ENCODE measurements at regions not wholly inside any gene's neighbourhood (a gene's known extent, or its start where the extent isn't known, plus 50 kb on each side); places are given as distances from the start of the nearest gene placed in this dataset.
A peak's percentile ranks its signal among the peaks of the same experiment; 100 is the strongest.

DNA sequence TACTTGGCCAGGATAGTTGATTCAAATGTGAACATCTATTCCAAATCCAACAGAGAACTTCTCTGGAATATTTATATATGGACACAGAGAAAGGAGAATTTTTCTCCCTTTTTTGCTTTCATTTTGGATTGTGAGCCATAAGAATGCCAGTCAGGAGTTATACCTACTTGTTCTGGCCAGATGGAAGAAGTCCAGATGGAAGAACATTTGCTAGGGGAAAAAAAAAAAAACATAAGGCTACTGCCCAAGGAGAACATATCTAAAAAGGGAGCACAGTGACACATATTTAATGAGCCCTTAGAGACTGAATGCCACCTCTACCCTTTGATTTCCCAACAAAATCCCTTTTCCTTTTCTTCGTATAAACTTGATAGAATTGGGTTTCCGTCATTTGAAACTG is 61.7 kb upstream of the PPP2R2B start:
- no peak for DNase-seq

DNA sequence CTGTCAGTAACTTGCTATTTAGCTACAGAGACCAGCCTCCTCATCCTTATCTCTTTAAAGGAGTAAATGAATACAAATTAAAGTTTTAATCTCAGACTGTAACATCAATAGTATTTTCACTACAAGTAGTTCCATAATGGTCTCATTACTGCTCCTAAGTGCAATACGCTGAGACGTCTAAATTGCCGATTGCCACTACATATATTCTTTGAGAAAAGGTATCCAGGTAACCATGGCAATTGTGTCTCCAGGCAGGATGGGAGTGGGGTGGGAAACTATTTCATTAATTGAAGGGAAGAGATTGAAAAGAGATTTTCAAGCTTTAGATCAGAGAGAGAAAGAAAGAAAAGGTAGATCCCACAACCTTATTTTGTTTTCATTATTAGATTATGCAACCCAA is 65.5 kb upstream of the PPP2R2B start:
- no peak for DNase-seq

DNA sequence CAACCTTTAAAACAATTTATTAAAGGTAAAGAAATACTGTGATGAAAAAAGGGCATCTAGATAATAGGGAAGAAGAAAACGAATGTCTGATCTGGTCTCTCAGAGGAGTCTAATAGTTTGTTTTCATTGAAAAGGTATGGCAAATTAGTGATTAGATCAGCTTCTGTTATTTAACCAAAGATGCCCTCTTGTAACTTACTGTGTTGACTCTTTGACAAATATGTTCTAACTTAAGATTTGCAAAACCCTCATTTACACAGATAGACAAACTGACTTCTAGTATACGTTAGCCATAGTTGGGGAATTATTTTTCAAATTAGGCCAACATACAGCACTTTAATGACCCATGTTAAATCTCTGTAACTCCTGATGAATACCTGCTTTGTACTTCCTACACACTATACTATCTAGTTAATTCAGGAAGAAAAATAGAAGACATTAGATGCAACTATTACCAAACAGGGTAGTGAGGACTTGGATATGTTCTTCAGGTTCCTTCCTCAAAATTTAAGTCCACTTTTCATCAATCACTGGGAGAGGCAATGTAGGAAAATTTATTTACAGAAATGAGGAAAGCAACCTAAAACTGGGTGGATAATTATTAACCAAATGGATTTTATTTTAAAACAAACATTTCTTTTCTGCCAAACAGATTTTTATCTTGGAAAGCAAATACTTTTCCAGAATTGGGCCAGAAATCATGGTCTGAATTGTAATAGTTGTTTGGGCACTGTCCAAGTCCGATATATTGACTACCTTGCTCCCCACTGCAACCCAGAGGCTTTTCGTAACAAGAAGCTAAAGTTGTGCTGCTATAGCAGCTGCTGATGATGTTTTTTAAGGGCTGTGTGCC is 66.4 kb upstream of the PPP2R2B start:
- DNase-seq = no peak

DNA sequence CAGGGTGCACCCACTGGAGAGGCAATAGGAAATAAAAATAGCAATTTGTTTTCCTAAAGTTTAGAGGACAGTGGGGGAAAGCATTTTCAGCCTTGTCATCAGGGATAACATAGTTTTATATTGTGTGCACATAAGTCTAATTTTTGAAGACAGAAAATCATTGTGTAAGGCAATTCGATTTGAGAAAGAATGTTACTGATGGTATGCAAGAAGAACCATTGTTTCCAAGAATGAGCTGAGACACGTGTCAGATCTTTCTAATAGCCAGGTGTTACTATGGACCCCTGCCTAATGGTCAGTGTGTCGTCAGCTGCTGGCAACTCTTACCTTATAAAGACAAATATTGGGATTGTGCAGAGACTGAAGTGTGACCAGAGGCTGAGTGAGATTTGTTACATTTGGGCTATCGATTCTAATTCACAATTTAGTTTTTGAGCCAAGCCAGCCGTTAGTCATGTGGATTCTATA is 67.1 kb upstream of the PPP2R2B start:
- no peak for DNase-seq

DNA sequence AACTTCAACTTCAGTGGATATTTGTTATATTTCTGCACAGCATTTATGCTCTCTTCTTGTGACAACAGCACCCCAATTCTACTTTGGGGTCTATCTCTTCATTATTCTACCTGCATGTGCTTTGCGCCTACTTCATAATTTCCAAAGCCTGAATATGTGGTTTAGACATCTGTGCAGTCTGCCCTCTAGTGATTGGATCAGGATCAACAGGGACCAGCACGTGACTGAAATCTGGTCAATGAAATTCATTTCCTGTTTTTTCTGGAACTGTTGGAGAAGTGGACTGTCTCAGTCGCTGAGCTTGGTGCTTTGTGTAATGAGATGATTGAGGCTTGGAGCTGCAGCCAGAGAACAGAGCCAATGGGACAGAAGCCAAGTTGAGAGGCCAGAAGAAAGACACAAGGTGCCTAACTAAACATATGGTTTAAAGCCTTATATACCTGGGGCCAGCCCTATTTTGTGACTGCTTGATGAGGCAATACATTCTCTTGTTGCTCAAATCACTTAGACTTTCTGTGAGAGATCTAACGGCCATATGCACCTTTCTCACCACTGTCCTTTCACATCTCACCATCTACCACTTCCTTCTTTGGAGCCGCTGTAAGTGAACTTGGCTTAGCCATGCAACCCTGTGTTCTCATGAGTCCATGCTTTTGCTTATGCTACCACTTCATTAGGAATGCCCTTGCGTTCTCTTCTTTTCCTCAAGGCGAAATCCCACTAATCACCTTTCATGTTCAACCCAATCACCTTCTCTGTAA is 68.8 kb upstream of the PPP2R2B start:
- no peak for DNase-seq

DNA sequence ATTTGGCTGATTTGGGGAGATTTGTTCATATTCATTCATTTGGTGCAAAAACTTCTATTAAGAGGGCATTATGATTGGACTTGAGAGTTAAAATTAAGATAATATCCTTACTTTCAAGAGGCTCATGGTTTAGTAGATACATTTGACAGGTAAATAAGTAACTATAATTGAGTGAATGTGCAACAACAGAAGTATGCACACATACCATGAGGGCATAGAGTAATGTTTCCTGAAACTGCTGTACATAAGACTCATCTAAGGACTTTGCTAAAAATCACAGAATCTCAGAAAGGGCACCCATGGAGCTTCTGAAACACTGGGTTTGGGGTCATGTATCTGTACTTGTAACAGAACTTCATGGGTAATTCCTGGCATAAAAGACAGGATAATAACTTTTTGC is 70.1 kb upstream of the PPP2R2B start:
- no peak for DNase-seq

DNA sequence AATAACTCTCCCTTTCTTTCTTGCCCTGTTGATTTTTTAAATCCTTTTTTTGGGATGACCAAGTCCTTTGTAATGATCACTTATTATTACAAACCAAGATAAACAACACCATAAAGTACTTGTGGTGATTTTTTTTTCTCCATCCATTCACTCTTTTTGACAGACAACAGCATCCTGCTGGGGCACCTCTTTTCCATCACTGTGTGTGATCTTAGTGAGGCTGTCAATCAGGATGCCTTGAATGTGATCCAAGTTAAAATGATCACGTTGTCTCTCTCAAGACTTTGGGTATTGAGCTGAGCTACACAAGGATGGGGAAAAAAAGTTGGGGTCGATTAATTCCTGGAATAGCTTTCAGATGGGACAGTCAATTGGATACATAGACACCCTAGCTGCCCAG is 73.6 kb upstream of the PPP2R2B start:
- DNase-seq = no peak

DNA sequence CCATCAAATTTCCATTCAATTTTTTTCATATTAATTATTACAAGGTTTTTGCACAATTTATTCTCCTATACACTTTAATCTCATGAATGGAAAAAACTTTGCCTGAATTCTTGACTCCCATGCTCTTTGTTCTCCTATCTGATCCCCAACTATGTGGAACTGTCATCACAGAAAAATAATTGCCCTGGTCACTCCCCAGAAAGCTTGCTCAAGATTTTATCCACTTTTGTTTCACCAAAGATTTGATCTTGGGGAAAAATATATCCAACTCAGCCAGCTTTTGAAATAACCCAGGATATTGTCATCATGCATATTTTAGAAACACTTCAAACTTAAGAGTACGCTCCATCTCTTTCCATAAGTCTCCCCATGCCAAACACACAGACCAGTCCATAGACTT is 77.7 kb upstream of the PPP2R2B start:
- DNase-seq = no peak

DNA sequence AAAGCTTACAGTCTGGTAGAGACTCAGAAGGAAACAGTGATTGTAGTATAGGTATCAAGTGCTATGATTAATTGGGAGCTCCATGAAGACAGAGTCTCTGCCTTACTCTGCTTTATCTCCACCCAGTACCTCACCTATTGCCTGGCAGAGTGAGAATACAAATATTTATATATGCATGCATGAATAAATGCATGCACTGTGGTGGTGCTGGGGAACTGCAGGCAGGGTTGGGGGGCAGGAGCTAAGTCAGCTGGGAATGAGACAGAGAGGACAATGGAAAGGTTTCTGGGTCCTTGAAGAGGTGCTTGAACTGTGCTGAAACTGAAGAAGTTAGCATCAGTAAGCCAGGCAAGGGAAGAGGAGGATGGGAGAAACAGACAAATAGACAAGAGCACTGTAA is 80.8 kb upstream of the PPP2R2B start:
- no peak for DNase-seq

DNA sequence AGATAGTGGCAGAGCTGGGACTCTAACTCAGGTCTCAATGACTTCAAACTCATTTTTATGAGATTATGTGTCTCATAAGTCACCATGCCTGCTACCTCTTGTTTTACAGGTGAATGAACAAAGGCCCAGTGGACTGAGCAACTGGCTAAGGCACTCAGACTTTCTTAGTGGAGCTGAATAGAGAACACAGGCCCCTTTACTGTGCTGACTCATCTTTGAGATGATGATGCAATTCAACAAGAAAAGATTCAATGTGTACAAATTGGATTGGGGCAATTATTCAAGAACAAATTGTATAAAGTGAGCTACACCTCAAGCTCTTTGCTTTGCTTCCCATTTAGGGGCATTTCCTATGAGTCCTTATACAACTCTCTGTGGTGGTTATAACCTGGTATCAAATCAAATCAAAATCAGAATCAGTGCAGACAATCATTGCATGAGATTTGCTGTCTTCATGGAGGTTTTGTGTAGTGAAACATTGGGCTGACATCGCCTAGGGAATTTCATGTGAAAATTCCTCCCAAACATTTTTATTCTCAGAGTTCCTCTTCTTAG is 84.3 kb upstream of the PPP2R2B start:
- DNase-seq = no peak

DNA sequence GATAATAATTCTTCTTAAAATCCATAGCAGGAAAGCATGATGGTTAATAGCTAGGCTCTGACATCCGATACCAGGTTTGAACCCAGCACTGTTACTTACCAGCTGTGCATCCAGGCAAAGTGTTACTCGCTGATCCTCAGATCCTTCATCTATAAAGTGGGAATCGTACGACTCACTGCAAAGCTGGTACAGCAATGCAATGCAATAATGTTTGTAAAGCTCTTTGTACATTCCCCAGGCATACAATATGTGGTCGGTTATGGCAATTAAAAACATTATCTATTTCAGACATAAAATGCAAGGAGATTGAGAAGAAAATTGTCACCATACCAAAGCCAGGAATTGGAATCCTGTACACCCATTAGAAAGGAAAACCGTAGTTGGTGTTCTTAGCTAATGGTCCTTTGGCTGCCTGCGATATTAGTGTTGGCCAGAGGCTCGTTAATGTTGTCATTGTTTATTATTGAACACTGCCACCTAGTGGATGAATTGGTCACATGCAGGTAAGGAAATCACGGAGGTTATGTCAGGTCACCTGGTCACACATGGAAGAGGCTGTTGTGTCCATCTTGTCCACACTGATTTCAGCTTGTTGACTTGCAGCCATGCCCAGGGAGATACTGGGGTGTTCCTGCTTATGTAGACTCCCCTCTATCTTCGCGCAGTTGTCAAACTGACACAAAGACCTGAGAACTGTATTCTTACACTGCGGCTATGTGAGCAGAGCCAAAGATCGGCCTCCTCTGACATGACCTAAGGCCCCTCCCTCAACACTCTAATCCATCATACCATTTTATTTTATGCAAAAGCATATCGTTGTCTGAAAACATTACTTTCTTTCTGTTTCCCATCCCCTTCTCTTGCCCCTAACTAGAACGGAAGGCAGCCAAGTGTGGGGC is 87.5 kb upstream of the PPP2R2B start:
- DNase-seq = peak; percentile 14

DNA sequence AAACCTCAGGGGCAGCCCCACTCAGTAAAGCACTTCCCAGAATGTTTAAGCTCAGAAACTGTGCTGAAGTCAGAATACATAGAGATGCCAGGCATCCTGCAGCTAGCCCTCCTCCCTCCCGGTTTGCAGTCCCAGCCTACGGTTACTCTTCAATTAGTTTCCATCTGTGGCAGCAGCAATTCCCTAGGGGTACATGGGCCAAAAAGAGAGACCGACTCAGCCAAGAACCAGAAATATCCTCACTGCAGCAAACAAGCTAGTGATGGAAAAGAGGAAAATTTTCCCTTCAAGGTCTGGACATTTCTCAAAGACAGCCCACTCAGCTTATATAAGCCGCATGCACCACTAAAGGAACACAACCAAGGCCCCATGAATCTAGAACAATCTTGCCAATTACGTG is 89.1 kb upstream of the PPP2R2B start:
- DNase-seq = no peak

DNA sequence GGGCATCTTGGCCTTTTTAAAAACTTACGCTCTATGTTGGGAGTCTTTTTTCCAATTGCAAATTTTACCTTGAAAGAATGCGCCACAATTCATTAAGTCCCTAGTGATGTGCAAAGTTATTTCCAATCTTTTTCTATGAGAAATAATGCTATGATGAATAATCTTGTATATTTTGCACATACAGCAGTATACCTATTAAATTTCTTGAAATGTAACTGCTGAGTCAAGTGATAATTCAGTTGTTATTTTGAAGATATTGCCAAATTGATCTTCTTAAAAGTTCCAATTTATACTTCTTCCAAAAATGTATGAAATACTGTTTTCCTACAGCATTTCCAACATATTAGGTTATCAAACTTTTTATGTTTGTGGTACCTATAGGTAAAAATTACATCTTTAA is 92.8 kb upstream of the PPP2R2B start:
- DNase-seq = no peak

DNA sequence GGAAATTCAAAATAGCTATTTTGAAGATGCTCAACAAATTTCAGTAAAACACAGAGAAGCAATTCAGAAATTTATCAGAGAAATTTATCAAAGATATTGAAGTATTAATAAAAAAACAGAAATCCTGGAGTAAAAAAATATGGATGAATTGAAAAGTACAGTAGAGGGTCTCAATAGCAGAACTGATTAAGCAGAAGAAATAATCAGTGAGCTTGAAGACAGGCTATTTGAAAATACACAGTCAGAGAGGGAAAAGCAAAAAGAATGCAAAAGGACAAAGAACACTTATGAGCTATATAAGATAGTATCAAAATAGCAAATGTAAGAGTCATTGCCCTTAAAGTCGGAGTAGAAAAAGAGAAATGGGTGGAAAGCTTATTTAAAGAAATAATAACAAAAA is 107.9 kb upstream of the PPP2R2B start:
- DNase-seq = no peak

DNA sequence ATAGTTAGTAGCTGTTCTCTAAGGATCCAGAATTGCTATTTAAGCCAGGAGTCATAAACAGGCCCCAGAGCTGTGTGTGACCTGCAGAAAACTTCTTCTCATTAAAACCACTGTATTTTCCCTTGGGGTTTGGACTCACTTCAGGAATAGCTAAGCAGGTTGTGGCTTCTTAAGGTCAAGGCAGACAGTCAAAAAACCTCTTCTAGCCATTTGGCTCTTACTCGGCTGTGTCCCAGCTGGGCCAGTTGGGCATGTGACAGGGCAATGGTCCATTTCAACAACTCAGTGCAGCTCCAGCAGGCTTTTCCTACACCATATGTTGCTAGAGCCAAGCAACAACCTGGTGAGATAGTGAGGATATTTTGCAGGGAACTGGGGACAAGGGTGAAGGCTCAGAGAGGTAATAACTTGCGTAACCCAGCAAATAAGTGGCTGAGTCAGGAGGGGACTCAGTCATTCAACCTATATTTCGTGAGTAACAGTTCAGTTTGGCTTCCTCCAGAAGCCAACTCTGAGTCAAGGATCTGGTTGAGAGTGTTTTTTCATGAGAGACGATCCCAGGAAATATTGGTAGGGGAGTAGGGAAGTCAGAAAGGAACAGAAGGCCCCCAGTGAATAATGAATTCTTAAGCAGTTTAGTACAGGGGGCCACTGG is 115.4 kb upstream of the PPP2R2B start:
- no peak for DNase-seq

DNA sequence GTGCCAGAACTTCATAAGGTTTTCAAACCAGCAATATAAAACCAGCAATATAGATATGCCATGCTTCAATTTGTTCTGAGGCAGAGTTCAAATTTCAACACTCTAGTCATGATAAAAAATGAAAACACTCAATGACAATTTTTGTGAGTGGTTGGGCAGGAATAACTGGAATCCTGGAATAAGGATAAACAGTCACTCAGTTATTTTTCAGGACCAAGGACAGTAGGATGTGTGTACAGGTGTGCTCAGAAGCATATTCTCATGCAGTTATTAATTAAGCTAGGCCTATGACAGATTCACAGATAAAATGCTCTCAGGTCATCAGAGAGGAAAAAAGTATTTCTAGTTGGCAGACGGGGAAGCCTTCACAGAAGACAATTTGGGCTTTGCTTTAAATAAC is 117.3 kb upstream of the PPP2R2B start:
- no peak for DNase-seq

DNA sequence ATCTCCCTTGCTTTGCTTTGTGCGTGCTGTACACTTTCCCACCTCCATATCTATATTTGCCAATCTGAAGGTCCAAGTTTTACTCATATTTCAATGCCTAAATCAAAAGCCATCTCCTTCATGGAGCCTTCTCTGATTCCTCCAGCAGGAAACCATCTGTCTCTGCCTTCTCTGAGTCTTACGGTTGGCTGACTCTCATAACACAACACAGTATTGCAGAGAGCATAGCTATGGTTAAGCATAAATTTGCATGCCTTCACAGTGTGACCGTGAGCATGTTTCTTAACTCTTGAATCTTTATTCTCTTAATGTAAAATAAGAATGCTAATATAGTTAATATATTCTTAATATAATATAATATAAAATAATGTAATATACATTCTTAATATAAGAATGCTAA is 136.8 kb upstream of the PPP2R2B start:
- DNase-seq = no peak

DNA sequence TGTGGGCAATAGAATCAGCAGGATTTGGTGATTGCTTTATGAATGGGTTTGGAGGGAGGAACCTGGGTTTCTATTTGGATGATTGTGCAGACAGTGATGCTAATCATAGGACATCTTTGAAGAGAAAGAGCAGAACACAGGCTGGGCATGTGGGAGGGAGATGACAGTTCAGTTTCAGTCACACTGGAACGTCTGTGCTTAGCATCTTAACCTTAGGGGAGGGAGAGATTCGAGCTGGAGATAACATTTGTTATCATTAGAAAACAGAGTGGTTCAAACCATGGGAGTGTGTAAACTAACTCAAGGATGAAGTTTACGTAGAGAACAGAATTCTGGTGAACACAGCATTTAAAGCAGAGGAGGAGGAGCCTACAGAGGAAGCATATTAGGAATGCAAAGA is 138.6 kb upstream of the PPP2R2B start:
- DNase-seq = no peak

DNA sequence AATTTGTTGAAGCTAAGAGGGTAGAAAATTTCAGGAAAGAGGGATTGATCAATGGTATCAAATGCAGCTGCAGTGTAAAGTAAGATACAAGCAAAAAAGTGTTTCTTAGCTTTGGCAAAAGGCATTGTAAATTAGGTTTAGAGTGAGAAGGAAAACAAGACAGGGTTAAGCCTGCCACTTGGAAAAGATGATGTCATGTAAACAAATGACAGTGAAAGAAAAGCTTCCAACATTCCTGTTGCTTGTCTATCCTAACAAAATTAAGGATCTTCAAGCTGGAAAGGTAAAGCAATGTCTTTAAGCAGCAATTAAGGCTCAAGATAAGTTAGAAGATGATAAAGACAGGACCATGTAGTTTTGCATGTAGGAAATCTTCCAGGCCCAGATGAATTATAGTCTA is 139.1 kb upstream of the PPP2R2B start:
- DNase-seq = no peak

DNA sequence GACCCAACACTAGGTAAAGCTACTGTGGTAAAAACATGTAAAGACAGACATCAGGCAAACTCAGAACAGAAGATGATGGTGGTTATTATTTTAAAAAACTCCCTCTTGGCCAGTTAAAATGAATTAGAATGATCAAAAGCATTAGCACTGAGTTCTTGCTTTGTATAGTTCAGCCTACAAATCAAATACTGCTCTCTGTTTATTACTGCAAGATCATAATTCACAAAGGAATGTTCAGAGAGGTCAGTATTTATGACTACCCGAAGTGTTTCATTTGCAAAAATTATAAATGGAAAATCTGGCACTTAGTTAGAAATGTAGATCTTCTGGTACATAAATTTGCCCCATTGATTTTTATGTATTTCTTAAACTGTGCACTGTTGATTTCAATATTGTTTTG is 140.3 kb upstream of the PPP2R2B start:
- DNase-seq = no peak

DNA sequence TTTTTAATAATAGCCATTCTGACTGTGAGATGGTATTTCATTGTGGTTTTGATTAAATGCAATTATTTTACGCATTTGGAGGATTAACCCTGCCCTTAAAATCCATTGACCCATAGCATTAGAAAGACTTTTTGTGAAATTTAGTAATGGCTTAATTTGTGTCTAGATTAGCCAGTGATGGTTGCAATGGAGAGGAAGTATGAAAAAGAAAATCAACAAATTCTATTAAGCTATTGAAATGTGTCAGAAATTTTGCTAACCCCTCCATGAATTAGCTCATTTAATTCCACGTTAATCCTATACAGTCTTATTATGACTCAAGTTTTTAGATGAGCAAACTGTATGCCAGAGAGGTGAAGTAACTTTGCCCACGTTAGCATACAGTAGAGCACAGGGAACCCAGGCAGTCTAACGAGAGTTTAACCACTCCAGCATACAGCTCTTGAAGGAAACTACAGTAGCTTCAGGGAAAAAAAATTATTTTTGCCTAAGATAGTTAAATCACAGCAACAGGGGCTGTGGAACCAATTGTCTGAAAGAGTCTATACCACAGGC is 158.2 kb upstream of the PPP2R2B start:
- DNase-seq = no peak
